ENCODE measurements at regions not wholly inside any gene's neighbourhood (a gene's known extent, or its start where the extent isn't known, plus 50 kb on each side); places are given as distances from the start of the nearest gene placed in this dataset.

DNA sequence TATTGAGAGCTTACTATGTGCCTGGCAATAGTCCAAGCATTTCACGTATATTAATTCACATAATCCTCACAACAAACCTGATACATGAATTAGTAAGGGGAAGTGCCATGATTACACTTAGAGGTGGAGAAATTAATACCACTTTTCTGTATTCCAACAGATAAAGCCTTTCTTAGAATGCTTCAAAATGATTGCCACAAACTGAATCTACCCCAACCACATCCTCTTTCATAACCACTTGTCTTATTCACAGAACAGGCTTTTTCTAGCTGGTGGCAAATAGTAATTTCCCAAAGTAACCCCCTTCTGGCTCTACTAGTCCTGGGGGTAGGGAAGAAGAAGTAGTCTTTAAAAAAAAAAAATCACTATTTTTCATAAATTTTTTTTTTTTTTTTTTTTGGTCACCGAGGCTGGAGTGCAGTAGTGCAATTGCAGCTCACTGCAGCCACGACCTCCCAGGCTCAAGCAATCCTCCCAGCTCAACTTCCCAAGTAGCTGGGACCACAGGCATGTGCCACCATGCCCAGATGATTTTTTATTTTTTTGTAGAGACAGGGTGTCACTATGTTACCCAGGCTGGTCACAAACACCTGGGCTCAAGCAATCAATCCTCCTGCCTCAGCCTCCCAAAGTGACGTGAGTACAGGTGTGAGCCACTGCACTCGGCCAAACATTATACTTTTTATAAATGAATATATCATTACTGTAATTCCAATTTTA is 59.0 kb upstream of the ARID2 start:
- TF ChIP-seq, protein P1, sequence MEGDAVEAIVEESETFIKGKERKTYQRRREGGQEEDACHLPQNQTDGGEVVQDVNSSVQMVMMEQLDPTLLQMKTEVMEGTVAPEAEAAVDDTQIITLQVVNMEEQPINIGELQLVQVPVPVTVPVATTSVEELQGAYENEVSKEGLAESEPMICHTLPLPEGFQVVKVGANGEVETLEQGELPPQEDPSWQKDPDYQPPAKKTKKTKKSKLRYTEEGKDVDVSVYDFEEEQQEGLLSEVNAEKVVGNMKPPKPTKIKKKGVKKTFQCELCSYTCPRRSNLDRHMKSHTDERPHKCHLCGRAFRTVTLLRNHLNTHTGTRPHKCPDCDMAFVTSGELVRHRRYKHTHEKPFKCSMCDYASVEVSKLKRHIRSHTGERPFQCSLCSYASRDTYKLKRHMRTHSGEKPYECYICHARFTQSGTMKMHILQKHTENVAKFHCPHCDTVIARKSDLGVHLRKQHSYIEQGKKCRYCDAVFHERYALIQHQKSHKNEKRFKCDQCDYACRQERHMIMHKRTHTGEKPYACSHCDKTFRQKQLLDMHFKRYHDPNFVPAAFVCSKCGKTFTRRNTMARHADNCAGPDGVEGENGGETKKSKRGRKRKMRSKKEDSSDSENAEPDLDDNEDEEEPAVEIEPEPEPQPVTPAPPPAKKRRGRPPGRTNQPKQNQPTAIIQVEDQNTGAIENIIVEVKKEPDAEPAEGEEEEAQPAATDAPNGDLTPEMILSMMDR (IDR thresholded peaks at IDR 0.05): no peak
- no peak for TF ChIP-seq POLR2A (IDR thresholded peaks at IDR 0.05)

Measured in tibial nerve (tissue), 3 donors.